Fibroblast of lung (primary cell): ENCODE measurements at regions not wholly inside any gene's neighbourhood (a gene's known extent, or its start where the extent isn't known, plus 50 kb on each side); places are given as distances from the start of the nearest gene placed in this dataset.
"Not testable (repeated sequence)": the region's sequence is repeated elsewhere in the genome, so short reads cannot be mapped to it uniquely, and the experiment has no call there.

ENCODE experiments used
- DNase-seq, 2 donors: peaks; one replicate each; pipeline versions ENCODE4 v3.0.0 to v3.0.0-alpha.2; 2010; ENCODE audit warnings: low read depth in 2 of 2
- H2AFZ ChIP-seq: 2 replicates; pipeline ENCODE4 v1.5.1; 2012; ENCODE audit warnings: low read length, control low read depth, inconsistent platforms
- H3K27ac ChIP-seq: 2 replicates; pipeline ENCODE4 v1.5.1; 2011; ENCODE audit warnings: low read length, control low read depth; ENCODE audit not compliant: insufficient read depth
- H3K27me3 ChIP-seq: 2 replicates; pipeline ENCODE4 v1.5.1; 2011; ENCODE audit warnings: mild to moderate bottlenecking, low read length; ENCODE audit not compliant: control insufficient read depth, insufficient read depth
- H3K36me3 ChIP-seq: 2 replicates; pipeline ENCODE4 v1.5.1; 2011; ENCODE audit warnings: low read length; ENCODE audit not compliant: control insufficient read depth, insufficient read depth
- H3K4me1 ChIP-seq: 2 replicates; pipeline ENCODE4 v1.5.1; 2011; ENCODE audit warnings: low read length; ENCODE audit not compliant: control insufficient read depth, insufficient read depth; ENCODE audit errors: extremely low read depth
- H3K4me2 ChIP-seq: 2 replicates; pipeline ENCODE4 v1.5.1; 2011; ENCODE audit warnings: low read length, control low read depth; ENCODE audit not compliant: insufficient read depth; ENCODE audit errors: extremely low read depth
- H3K4me3 ChIP-seq, 4 experiments: fragments of 200-600 bp in 1 of 4; sonication (generic) in 1 of 4; replicated peaks in 1 of 4; 2 replicates each; pipeline ENCODE4 v1.5.1; 2011 to 2016; ENCODE audit warnings: low read length in 4 of 4, low read depth in 3 of 4, mild to moderate bottlenecking in 3 of 4, control low read depth in 2 of 4, inconsistent platforms in 1 of 4, mixed read lengths in 1 of 4; ENCODE audit not compliant: insufficient read depth in 1 of 4; ENCODE audit errors: control extremely low read depth in 1 of 4
- H3K79me2 ChIP-seq: 2 replicates; pipeline ENCODE4 v1.5.1; 2012; ENCODE audit warnings: mild to moderate bottlenecking, low read length, inconsistent platforms; ENCODE audit not compliant: control insufficient read depth, insufficient read depth
- H3K9ac ChIP-seq: 2 replicates; pipeline ENCODE4 v1.5.1; 2011; ENCODE audit warnings: mild to moderate bottlenecking, low read length, control low read depth; ENCODE audit not compliant: insufficient read depth
- H3K9me3 ChIP-seq: 2 replicates; pipeline ENCODE4 v1.5.1; 2012; ENCODE audit warnings: low read depth, low read length; ENCODE audit not compliant: control insufficient read depth, insufficient read depth
- H4K20me1 ChIP-seq: 2 replicates; pipeline ENCODE4 v1.5.1; 2011; ENCODE audit warnings: low read length; ENCODE audit not compliant: control insufficient read depth, insufficient read depth; ENCODE audit errors: extremely low read depth
- EZH2 ChIP-seq: IDR thresholded peaks from 2 replicates; pipeline ENCODE4 v1.5.1; 2012; ENCODE audit warnings: low read length, control low read depth, mild to moderate bottlenecking; ENCODE audit errors: missing control alignments
- TF ChIP-seq, protein P1 (sequence below), 2 donors: IDR thresholded peaks in 1 of 2; conservative IDR thresholded peaks in 1 of 2; 1 replicate in 1 of 2; 2 replicates in 1 of 2; pipeline ENCODE4 v1.5.1; 2011 to 2012; ENCODE audit warnings: low read length in 2 of 2, control low read depth in 1 of 2, inconsistent platforms in 1 of 2, low read depth in 1 of 2, mild to moderate bottlenecking in 1 of 2

DNA sequence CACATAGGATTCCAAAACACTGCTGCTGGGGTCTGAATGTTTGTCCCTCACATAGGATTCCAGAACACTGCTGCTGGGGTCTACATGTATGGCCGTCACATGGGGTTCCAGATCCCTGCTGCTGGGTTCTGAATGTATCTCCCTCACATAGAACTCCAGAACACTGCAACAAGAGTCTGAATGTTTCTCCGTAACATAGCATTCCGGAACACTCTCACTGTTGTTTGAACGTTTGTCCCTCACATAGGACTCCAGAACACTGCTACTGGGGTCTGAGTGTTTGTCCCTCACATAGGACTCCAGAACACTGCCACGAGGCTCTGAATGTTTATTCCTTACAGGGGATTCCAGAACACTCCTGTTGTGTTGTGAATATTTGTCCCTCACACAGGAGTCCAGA is 216.8 kb downstream of the FOXD4L6 start:
- no peak for DNase-seq
- Histone ChIP-seq H3K27ac (no peak overlapping the region), H3K27me3 (no peaks in the 10 kb centered on the region), H3K4me2 (no peak overlapping the region), H4K20me1 (no peaks in the 10 kb centered on the region), H3K36me3 (no peaks in the 10 kb centered on the region), H3K79me2 (no peaks in the 10 kb centered on the region), H3K4me3 (no peak overlapping the region), H3K9me3 (no peaks in the 10 kb centered on the region), H2AFZ (no peak overlapping the region), H3K4me1 (no peaks in the 10 kb centered on the region), H3K9ac (no peak overlapping the region)
- TF ChIP-seq, protein P1, sequence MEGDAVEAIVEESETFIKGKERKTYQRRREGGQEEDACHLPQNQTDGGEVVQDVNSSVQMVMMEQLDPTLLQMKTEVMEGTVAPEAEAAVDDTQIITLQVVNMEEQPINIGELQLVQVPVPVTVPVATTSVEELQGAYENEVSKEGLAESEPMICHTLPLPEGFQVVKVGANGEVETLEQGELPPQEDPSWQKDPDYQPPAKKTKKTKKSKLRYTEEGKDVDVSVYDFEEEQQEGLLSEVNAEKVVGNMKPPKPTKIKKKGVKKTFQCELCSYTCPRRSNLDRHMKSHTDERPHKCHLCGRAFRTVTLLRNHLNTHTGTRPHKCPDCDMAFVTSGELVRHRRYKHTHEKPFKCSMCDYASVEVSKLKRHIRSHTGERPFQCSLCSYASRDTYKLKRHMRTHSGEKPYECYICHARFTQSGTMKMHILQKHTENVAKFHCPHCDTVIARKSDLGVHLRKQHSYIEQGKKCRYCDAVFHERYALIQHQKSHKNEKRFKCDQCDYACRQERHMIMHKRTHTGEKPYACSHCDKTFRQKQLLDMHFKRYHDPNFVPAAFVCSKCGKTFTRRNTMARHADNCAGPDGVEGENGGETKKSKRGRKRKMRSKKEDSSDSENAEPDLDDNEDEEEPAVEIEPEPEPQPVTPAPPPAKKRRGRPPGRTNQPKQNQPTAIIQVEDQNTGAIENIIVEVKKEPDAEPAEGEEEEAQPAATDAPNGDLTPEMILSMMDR (conservative IDR thresholded peaks at IDR 0.05 in 1 of 2, IDR thresholded peaks at IDR 0.05 in 1 of 2; ENCODE audit: low read depth in 1 of 2, low read length in 2 of 2), result no peak
- TF ChIP-seq EZH2, result no peak

DNA sequence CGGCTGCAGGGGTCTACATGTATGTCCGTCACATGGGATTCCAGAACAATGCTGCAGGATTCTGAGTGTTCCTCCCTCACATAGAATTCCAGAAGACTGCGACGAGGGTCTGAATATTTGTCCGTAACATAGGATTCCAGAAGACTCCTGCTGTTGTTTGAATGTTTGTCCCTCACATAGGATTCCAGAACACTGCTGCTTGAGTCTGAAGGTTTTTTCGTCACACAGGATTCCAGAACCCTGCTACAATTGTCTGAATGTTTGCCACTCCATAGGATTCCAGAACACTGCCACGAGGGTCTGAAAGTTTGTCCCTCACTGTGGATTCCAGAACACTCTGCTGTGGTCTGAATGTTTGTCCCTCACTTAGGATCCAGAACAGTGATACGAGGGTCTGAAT is 217.5 kb downstream of the FOXD4L6 start:
- DNase-seq, H3K4me2 ChIP-seq, H3K27me3 ChIP-seq, H3K79me2 ChIP-seq, H4K20me1 ChIP-seq, H3K36me3 ChIP-seq, H3K4me1 ChIP-seq, H3K9ac ChIP-seq, H3K4me3 ChIP-seq, H3K27ac ChIP-seq, H3K9me3 ChIP-seq, H2AFZ ChIP-seq: not testable (repeated sequence)

GRCh38 chr9:40909821-40910220 is 218.7 kb downstream of the FOXD4L6 start:
- H3K79me2 ChIP-seq, result no peaks in the 10 kb centered on the region
- H3K27ac ChIP-seq, result no peak overlapping the region
- H3K4me3 ChIP-seq, result no peak overlapping the region
- no peak overlapping the region for H3K9ac ChIP-seq
- H3K27me3 ChIP-seq, result no peaks in the 10 kb centered on the region
- no peaks in the 10 kb centered on the region for H3K9me3 ChIP-seq
- no peaks in the 10 kb centered on the region for H3K36me3 ChIP-seq
- no peak overlapping the region for H3K4me2 ChIP-seq
- H3K4me1 ChIP-seq, result no peaks in the 10 kb centered on the region
- no peak for DNase-seq
- no peak overlapping the region for H2AFZ ChIP-seq
- no peaks in the 10 kb centered on the region for H4K20me1 ChIP-seq
- TF ChIP-seq, protein P1 (conservative IDR thresholded peaks at IDR 0.05 in 1 of 2, IDR thresholded peaks at IDR 0.05 in 1 of 2; ENCODE audit: low read depth in 1 of 2, low read length in 2 of 2), result no peak
- no peak for TF ChIP-seq EZH2

GRCh38 chr9:40909111-40909510 is 219.4 kb downstream of the FOXD4L6 start:
- not testable (repeated sequence) for H3K36me3 ChIP-seq, H3K79me2 ChIP-seq, DNase-seq, H3K27ac ChIP-seq, H3K4me3 ChIP-seq, H3K4me2 ChIP-seq, H3K27me3 ChIP-seq, H3K4me1 ChIP-seq, H4K20me1 ChIP-seq, H3K9ac ChIP-seq, H3K9me3 ChIP-seq, H2AFZ ChIP-seq
